Osteoblast (primary cell): ENCODE measurements at regions not wholly inside any gene's neighbourhood (a gene's known extent, or its start where the extent isn't known, plus 50 kb on each side); places are given as distances from the start of the nearest gene placed in this dataset.

Experiments used
- DNase-seq: peaks from one replicate; pipeline ENCODE4 v3.0.0; 2011; ENCODE audit warnings: low spot score, mixed read lengths; ENCODE audit not compliant: insufficient read length; ENCODE audit errors: missing footprints
- H2AFZ ChIP-seq: 2 replicates; pipeline ENCODE4 v1.6.0; 2011; ENCODE audit warnings: mild to moderate bottlenecking, low read length
- H3K27ac ChIP-seq: 2 replicates; pipeline ENCODE4 v1.5.1; 2011; ENCODE audit warnings: mild to moderate bottlenecking, low read depth, low read length, moderate library complexity
- H3K27me3 ChIP-seq: 2 replicates; pipeline ENCODE4 v1.6.0; 2012; ENCODE audit warnings: mild to moderate bottlenecking, control low read depth, inconsistent platforms, low read length, moderate library complexity; ENCODE audit not compliant: insufficient read depth
- H3K36me3 ChIP-seq: 2 replicates; pipeline ENCODE4 v1.5.1; 2011; ENCODE audit warnings: mild to moderate bottlenecking, low read length, control low read depth, moderate library complexity; ENCODE audit not compliant: insufficient read depth
- H3K4me1 ChIP-seq: 2 replicates; pipeline ENCODE4 v1.5.1; 2011; ENCODE audit warnings: mild to moderate bottlenecking, low read length, control low read depth, moderate library complexity; ENCODE audit not compliant: insufficient read depth
- H3K4me2 ChIP-seq: 2 replicates; pipeline ENCODE4 v1.6.0; 2011; ENCODE audit warnings: mild to moderate bottlenecking, low read length; ENCODE audit not compliant: insufficient read depth
- H3K4me3 ChIP-seq: fragments of 200-600 bp; sonication (generic); 3 replicates; pipeline ENCODE4 v1.5.1; 2012; ENCODE audit warnings: mild to moderate bottlenecking, low read length, inconsistent platforms; ENCODE audit not compliant: insufficient read depth
- H3K79me2 ChIP-seq: 2 replicates; pipeline ENCODE4 v1.6.0; 2012; ENCODE audit warnings: mild to moderate bottlenecking, low read length, control low read depth, inconsistent platforms; ENCODE audit not compliant: insufficient read depth
- H3K9me3 ChIP-seq: 2 replicates; pipeline ENCODE4 v1.5.1; 2011; ENCODE audit warnings: low read depth, low read length, control low read depth
- H4K20me1 ChIP-seq: 2 replicates; pipeline ENCODE4 v1.6.0; 2012; ENCODE audit warnings: mild to moderate bottlenecking, low read length, control low read depth; ENCODE audit not compliant: insufficient read depth
- TF ChIP-seq, protein P1 (sequence below): IDR thresholded peaks from 2 replicates; pipeline ENCODE4 v1.5.1; 2011; ENCODE audit warnings: mild to moderate bottlenecking, low read depth, low read length, moderate library complexity; ENCODE audit errors: extremely low read depth

GRCh38 chr3:148343416-148343815 lies 354.3 kb upstream of the AGTR1 start:
- TF ChIP-seq, protein P1, sequence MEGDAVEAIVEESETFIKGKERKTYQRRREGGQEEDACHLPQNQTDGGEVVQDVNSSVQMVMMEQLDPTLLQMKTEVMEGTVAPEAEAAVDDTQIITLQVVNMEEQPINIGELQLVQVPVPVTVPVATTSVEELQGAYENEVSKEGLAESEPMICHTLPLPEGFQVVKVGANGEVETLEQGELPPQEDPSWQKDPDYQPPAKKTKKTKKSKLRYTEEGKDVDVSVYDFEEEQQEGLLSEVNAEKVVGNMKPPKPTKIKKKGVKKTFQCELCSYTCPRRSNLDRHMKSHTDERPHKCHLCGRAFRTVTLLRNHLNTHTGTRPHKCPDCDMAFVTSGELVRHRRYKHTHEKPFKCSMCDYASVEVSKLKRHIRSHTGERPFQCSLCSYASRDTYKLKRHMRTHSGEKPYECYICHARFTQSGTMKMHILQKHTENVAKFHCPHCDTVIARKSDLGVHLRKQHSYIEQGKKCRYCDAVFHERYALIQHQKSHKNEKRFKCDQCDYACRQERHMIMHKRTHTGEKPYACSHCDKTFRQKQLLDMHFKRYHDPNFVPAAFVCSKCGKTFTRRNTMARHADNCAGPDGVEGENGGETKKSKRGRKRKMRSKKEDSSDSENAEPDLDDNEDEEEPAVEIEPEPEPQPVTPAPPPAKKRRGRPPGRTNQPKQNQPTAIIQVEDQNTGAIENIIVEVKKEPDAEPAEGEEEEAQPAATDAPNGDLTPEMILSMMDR = no peak

DNA sequence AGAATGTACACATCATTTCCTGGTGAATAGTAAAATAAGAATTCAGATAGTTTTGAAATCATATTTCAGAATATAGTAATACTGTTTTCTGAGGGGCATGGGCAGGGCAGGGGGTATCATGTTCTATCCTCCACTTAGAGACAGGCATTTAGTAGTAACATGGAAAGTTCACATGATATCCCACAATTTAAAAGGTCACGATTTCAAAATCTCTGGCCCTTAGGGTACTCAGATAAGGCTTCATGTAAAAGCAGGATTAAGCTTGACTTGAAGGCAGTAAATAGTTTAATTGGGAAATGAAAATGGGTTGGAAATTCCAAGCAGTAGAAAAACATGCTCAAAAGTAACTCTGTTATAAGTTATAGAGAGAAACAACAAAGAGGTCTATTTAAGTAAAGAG lies 353.2 kb upstream of the AGTR1 start:
- H3K27me3 ChIP-seq = no peaks in the 10 kb centered on the region
- H3K27ac ChIP-seq = no peak overlapping the region
- no peak for DNase-seq
- H3K36me3 ChIP-seq = no peaks in the 10 kb centered on the region
- H4K20me1 ChIP-seq = no peaks in the 10 kb centered on the region
- H3K4me1 ChIP-seq = no peaks in the 10 kb centered on the region
- TF ChIP-seq, protein P1 = no peak
- H3K79me2 ChIP-seq = no peaks in the 10 kb centered on the region
- peak overlapping the region; percentile 18 for H2AFZ ChIP-seq
- H3K4me3 ChIP-seq = no peak overlapping the region
- no peaks in the 10 kb centered on the region for H3K9me3 ChIP-seq
- no peak overlapping the region for H3K4me2 ChIP-seq

More at GRCh38 chr3:148343416-148343815, 354.3 kb upstream of the AGTR1 start:
- Histone ChIP-seq H3K4me3 (no peak overlapping the region), H3K27me3 (no peaks in the 10 kb centered on the region), H3K27ac (no peak overlapping the region), H2AFZ (no peak overlapping the region), H3K36me3 (no peaks in the 10 kb centered on the region), H4K20me1 (no peaks in the 10 kb centered on the region), H3K79me2 (no peaks in the 10 kb centered on the region), H3K4me1 (no peaks in the 10 kb centered on the region), H3K4me2 (no peak overlapping the region), H3K9me3 (no peaks in the 10 kb centered on the region)
- DNase-seq = no peak

- no peaks in the 10 kb centered on the region for H3K79me2 ChIP-seq
- H3K4me3 ChIP-seq = no peak overlapping the region
- H3K4me1 ChIP-seq = no peaks in the 10 kb centered on the region
- H3K27ac ChIP-seq = no peak overlapping the region
- H3K4me2 ChIP-seq = no peak overlapping the region
- no peaks in the 10 kb centered on the region for H3K9me3 ChIP-seq
- no peaks in the 10 kb centered on the region for H4K20me1 ChIP-seq
- no peak for DNase-seq
- TF ChIP-seq, protein P1 = no peak
- H3K36me3 ChIP-seq = no peaks in the 10 kb centered on the region
- no peak overlapping the region for H2AFZ ChIP-seq
- no peaks in the 10 kb centered on the region for H3K27me3 ChIP-seq
Measured at GRCh38 chr3:148360051-148360450, 337.7 kb upstream of the AGTR1 start.

GRCh38 chr3:148366743-148367410 lies 330.8 kb upstream of the AGTR1 start:
- no peak overlapping the region for H3K27ac ChIP-seq
- H3K36me3 ChIP-seq = no peaks in the 10 kb centered on the region
- no peak overlapping the region for H2AFZ ChIP-seq
- H3K79me2 ChIP-seq = no peaks in the 10 kb centered on the region
- H4K20me1 ChIP-seq = no peaks in the 10 kb centered on the region
- no peak overlapping the region for H3K4me2 ChIP-seq
- DNase-seq = no peak
- H3K9me3 ChIP-seq = no peaks in the 10 kb centered on the region
- TF ChIP-seq, protein P1 = peak; percentile 28
- H3K27me3 ChIP-seq = no peaks in the 10 kb centered on the region
- H3K4me3 ChIP-seq = no peak overlapping the region
- H3K4me1 ChIP-seq = no peaks in the 10 kb centered on the region
